Hematopoietic multipotent progenitor cell treated with erythropoietin and hydrocortisone succinate and interleukin-3 and kit ligand, for 15 days (in vitro differentiated cells): ENCODE measurements at regions not wholly inside any gene's neighbourhood (a gene's known extent, or its start where the extent isn't known, plus 50 kb on each side); places are given as distances from the start of the nearest gene placed in this dataset.

Experiments used
- DNase-seq: peaks from one replicate; pipeline ENCODE4 v3.0.0-alpha.2; 2015; ENCODE audit warnings: low spot score

GRCh38 chr18:75530566-75531211 is 103.2 kb upstream of the SMIM21 start:
- DNase-seq, result no peak

- DNase-seq, result no peak
Measured at GRCh38 chr18:75530118-75530517, 102.6 kb upstream of the SMIM21 start.

- no peak for DNase-seq
Measured at GRCh38 chr18:75529394-75529793, 101.9 kb upstream of the SMIM21 start.

GRCh38 chr18:75527848-75528685 is 100.6 kb upstream of the SMIM21 start:
- no peak for DNase-seq

- DNase-seq, result no peak
Measured at GRCh38 chr18:75526038-75526437, 98.5 kb upstream of the SMIM21 start.

- no peak for DNase-seq
Measured at GRCh38 chr18:75525331-75525730, 97.8 kb upstream of the SMIM21 start.

- DNase-seq, result no peak
Measured at GRCh38 chr18:75524841-75525240, 97.3 kb upstream of the SMIM21 start.

GRCh38 chr18:75524181-75524580 is 96.7 kb upstream of the SMIM21 start:
- DNase-seq, result no peak

GRCh38 chr18:75521816-75522215 is 94.3 kb upstream of the SMIM21 start:
- DNase-seq, result no peak

- DNase-seq, result no peak
Measured at GRCh38 chr18:75518007-75518406, 90.5 kb upstream of the SMIM21 start.

- no peak for DNase-seq
Measured at GRCh38 chr18:75517286-75517685, 89.8 kb upstream of the SMIM21 start.

- no peak for DNase-seq
Measured at GRCh38 chr18:75507636-75508035, 80.1 kb upstream of the SMIM21 start.

GRCh38 chr18:75506913-75507312 is 79.4 kb upstream of the SMIM21 start:
- DNase-seq, result no peak

GRCh38 chr18:75504469-75504868 is 77.0 kb upstream of the SMIM21 start:
- DNase-seq, result no peak

- DNase-seq, result no peak
Measured at GRCh38 chr18:75503615-75504014, 76.1 kb upstream of the SMIM21 start.

GRCh38 chr18:75502286-75502685 is 74.8 kb upstream of the SMIM21 start:
- DNase-seq, result no peak

- no peak for DNase-seq
Measured at GRCh38 chr18:75500545-75500944, 73.0 kb upstream of the SMIM21 start.

GRCh38 chr18:75497576-75498235 is 70.2 kb upstream of the SMIM21 start:
- DNase-seq, result no peak

GRCh38 chr18:75496151-75496550 is 68.6 kb upstream of the SMIM21 start:
- no peak for DNase-seq

GRCh38 chr18:75492852-75493251 is 65.3 kb upstream of the SMIM21 start:
- no peak for DNase-seq

GRCh38 chr18:75491361-75491760 is 63.9 kb upstream of the SMIM21 start:
- DNase-seq, result no peak

GRCh38 chr18:75489493-75490190 is 62.1 kb upstream of the SMIM21 start:
- no peak for DNase-seq
